ENCODE measurements at regions not wholly inside any gene's neighbourhood (a gene's known extent, or its start where the extent isn't known, plus 50 kb on each side); places are given as distances from the start of the nearest gene placed in this dataset.

DNA sequence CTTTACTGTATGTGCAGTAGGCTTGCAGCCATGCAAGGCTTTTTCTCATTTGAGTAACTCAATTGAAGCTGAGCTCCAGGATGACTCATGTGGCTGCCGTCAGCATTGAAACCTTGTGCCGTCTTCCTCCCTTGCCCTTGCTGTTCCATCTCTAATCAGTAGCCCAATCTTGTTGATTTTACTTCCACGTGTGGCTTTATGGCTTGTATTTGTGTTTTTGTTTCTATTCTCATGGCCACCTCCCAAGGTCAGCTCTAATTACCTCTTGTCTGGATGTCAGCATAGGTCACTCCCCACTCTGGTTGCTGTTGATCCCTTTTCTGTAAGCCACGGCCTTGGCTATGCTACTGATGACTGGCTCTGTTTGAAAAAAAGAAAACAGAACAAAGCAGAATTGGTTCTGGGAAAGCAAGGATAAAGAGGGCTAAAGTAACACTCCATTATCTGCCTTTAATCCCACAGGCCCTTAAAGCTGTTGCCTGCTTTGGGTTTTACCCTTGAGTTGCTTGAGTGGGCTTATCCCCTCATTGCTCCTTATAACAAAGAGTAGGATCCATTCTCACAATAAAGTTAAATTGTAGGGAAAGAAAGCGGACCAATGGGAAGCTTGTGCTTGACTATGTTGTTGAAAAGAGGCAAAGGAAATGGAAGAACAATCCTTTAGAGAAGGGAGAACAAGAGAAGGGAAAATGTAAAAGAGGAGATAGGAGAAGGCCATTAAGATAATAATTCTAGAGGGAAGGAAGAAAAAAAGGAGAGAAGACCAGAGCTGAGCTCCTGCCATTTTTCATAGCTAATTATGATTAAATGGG lies 173.9 kb upstream of the PGRMC2 start:
- no peak for DNase-seq (ENCODE audit: low read depth, low spot score)
- no peaks in the 10 kb centered on the region for H3K36me3 ChIP-seq (ENCODE audit: control insufficient read depth in 2 of 2, extremely low read depth in 1 of 2, insufficient read depth in 2 of 2, low read length in 2 of 2)
- no peaks in the 10 kb centered on the region for H3K27me3 ChIP-seq (ENCODE audit: control insufficient read depth, extremely low read depth, insufficient read depth, low read length)
- H3K9me3 ChIP-seq (ENCODE audit: control insufficient read depth, low read depth, low read length), result no peaks in the 10 kb centered on the region
- TF ChIP-seq, protein P1, sequence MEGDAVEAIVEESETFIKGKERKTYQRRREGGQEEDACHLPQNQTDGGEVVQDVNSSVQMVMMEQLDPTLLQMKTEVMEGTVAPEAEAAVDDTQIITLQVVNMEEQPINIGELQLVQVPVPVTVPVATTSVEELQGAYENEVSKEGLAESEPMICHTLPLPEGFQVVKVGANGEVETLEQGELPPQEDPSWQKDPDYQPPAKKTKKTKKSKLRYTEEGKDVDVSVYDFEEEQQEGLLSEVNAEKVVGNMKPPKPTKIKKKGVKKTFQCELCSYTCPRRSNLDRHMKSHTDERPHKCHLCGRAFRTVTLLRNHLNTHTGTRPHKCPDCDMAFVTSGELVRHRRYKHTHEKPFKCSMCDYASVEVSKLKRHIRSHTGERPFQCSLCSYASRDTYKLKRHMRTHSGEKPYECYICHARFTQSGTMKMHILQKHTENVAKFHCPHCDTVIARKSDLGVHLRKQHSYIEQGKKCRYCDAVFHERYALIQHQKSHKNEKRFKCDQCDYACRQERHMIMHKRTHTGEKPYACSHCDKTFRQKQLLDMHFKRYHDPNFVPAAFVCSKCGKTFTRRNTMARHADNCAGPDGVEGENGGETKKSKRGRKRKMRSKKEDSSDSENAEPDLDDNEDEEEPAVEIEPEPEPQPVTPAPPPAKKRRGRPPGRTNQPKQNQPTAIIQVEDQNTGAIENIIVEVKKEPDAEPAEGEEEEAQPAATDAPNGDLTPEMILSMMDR (optimal IDR thresholded peaks at IDR 0.05 in 1 of 3, IDR thresholded peaks at IDR 0.05 in 1 of 3, conservative IDR thresholded peaks at IDR 0.05 in 1 of 3; ENCODE audit: extremely low read depth in 1 of 3, insufficient read depth in 2 of 3, low read length in 3 of 3), result no peak
- TF ChIP-seq EZH2 (IDR thresholded peaks at IDR 0.05; ENCODE audit: low read length), result no peak
- FAIRE-seq, result no peak
- peaks cover 2% of the 10 kb centered on the region for H3K79me2 ChIP-seq (ENCODE audit: control insufficient read depth, insufficient read depth, low read length)
- H3K4me3 ChIP-seq (ENCODE audit: control insufficient read depth in 2 of 3, extremely low read depth in 1 of 3, insufficient read depth in 2 of 3, low read depth in 1 of 3, low read length in 3 of 3), result no peak overlapping the region
- no peaks in the 10 kb centered on the region for H3K9me1 ChIP-seq (ENCODE audit: control insufficient read depth, extremely low read depth, insufficient read depth, low read length)
- H3K4me1 ChIP-seq (ENCODE audit: control insufficient read depth, extremely low read depth, insufficient read depth, low read length), result no peaks in the 10 kb centered on the region
- no peak overlapping the region for H3K4me2 ChIP-seq (ENCODE audit: control insufficient read depth, extremely low read depth, insufficient read depth, low read depth, low read length)
- H3K27ac ChIP-seq (ENCODE audit: control insufficient read depth, insufficient read depth, low read length), result no peak overlapping the region
- dilution Hi-C loops (cut with MboI; ENCODE audit: extremely low pct_ligation_motif_present, low sequenced_read_pairs), result no loop called here
- no peak overlapping the region for H2AFZ ChIP-seq (ENCODE audit: control insufficient read depth, low read length)
- H3K9ac ChIP-seq (ENCODE audit: control insufficient read depth, extremely low read depth, insufficient read depth, low read length), result no peak overlapping the region
- H4K20me1 ChIP-seq (ENCODE audit: control insufficient read depth, extremely low read depth, insufficient read depth, low read length), result no peaks in the 10 kb centered on the region

DNA sequence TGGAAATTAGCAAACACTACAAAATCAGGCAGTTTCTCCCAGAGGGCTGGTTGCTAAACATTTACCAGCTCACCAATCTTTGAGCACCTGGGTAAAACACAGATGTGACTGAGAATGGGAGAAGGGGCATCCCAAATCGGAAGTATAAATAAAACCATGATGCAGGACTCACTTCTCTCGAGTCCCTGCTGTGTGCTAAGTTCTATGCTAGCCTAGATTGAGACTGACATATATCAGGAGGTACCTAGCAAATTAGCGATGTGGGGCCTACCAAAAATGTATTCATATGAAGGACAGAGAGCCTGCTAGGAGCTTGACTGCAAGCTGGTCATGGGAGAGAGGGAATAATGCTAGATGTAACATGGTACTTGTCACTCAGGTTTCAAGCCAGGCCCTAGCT lies 171.9 kb upstream of the PGRMC2 start:
- FAIRE-seq (no peak), DNase-seq (ENCODE audit: low read depth, low spot score) (no peak)
- no peaks in the 10 kb centered on the region for H4K20me1 ChIP-seq (ENCODE audit: control insufficient read depth, extremely low read depth, insufficient read depth, low read length)
- TF ChIP-seq, protein P1 (optimal IDR thresholded peaks at IDR 0.05 in 1 of 3, IDR thresholded peaks at IDR 0.05 in 1 of 3, conservative IDR thresholded peaks at IDR 0.05 in 1 of 3; ENCODE audit: extremely low read depth in 1 of 3, insufficient read depth in 2 of 3, low read length in 3 of 3), result no peak
- peaks cover 9% of the 10 kb centered on the region for H3K79me2 ChIP-seq (ENCODE audit: control insufficient read depth, insufficient read depth, low read length)
- H3K36me3 ChIP-seq (ENCODE audit: control insufficient read depth in 2 of 2, extremely low read depth in 1 of 2, insufficient read depth in 2 of 2, low read length in 2 of 2), result no peaks in the 10 kb centered on the region
- H3K27me3 ChIP-seq (ENCODE audit: control insufficient read depth, extremely low read depth, insufficient read depth, low read length), result no peaks in the 10 kb centered on the region
- H3K27ac ChIP-seq (ENCODE audit: control insufficient read depth, insufficient read depth, low read length), result no peak overlapping the region
- H3K9me1 ChIP-seq (ENCODE audit: control insufficient read depth, extremely low read depth, insufficient read depth, low read length), result no peaks in the 10 kb centered on the region
- peaks cover 2% of the 10 kb centered on the region for H3K4me1 ChIP-seq (ENCODE audit: control insufficient read depth, extremely low read depth, insufficient read depth, low read length)
- dilution Hi-C loops (cut with MboI; ENCODE audit: extremely low pct_ligation_motif_present, low sequenced_read_pairs), result no loop called here
- H3K4me3 ChIP-seq (ENCODE audit: control insufficient read depth in 2 of 3, extremely low read depth in 1 of 3, insufficient read depth in 2 of 3, low read depth in 1 of 3, low read length in 3 of 3), result no peak overlapping the region
- no peak overlapping the region for H3K9ac ChIP-seq (ENCODE audit: control insufficient read depth, extremely low read depth, insufficient read depth, low read length)
- no peak overlapping the region for H2AFZ ChIP-seq (ENCODE audit: control insufficient read depth, low read length)
- no peaks in the 10 kb centered on the region for H3K9me3 ChIP-seq (ENCODE audit: control insufficient read depth, low read depth, low read length)
- H3K4me2 ChIP-seq (ENCODE audit: control insufficient read depth, extremely low read depth, insufficient read depth, low read depth, low read length), result no peak overlapping the region

Measured in keratinocyte (primary cell).